ENCODE measurements at regions not wholly inside any gene's neighbourhood (a gene's known extent, or its start where the extent isn't known, plus 50 kb on each side); places are given as distances from the start of the nearest gene placed in this dataset.

DNA sequence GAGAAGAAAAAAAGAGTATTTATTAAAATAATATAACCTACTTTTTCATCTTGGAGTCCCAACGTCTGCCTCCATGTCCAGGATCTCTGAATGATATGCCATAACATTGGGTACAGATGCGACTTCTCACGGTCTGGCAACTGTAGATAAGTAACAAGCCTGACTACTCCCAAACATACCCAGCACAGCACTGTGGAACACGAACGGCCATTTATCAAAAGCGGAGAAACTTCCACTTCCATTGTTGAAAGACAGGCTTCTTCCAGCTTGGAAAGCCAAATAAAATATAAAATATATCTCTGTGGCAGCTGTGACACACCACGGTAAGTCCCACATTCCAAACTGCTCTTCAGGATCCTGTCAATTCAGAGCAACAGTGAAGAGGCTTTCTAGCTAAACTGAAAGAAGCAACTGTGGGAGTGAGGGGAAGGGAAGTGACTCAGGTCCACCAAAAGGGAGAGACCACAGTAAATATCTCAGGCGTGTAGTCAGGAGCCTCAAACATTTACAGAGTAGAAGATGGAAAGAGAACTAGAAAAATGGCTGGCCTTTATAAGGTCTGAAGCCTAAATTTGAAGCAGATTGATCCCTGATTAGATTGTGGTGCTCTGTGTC is 331.7 kb downstream of the LIG4 start:
- RAD21 ChIA-PET (ENCODE audit: low non-redundant PET in 1 of 2, low total read pairs in 2 of 2, uncharacterized antibody in 2 of 2, unreplicated experiment in 2 of 2): no interaction called here
- Histone ChIP-seq H3K4me2 (ENCODE audit: low read length) (no peak overlapping the region), H3K9me3 (ENCODE audit: control insufficient read depth in 1 of 2, insufficient read depth in 1 of 2, low read depth in 1 of 2, low read length in 2 of 2) (peaks cover 0 to 23% of the 10 kb centered on the region in 2 experiments; a peak in 2 of 4 replicates), H3K9ac (ENCODE audit: low read length) (no peak overlapping the region), H3K4me3 (replicated peaks in 1 of 2; ENCODE audit: low read depth in 1 of 2, low read length in 2 of 2) (no peak overlapping the region), H3K79me2 (ENCODE audit: insufficient read depth, low read length) (no peaks in the 10 kb centered on the region), H3K4me1 (ENCODE audit: control insufficient read depth in 1 of 2, insufficient read depth in 2 of 2, low read length in 2 of 2) (no peaks in the 10 kb centered on the region), H3K27ac (ENCODE audit: low read depth, low read length) (no peak overlapping the region), H3K36me3 (ENCODE audit: control insufficient read depth in 1 of 2, insufficient read depth in 2 of 2, low read length in 2 of 2) (no peaks in the 10 kb centered on the region), H3K27me3 (ENCODE audit: insufficient read depth, low read length) (no peaks in the 10 kb centered on the region), H2AFZ (ENCODE audit: low read depth, low read length, poor library complexity, severe bottlenecking) (no peak overlapping the region), H4K20me1 (ENCODE audit: insufficient read depth) (no peaks in the 10 kb centered on the region), H3K9me2 (ENCODE audit: insufficient read depth) (no peaks in the 10 kb centered on the region)
- POLR2A ChIA-PET: no interaction called here
- DNase-seq (ENCODE audit: low read depth, low spot score) (no peak), ATAC-seq (no peak)
- CTCF ChIA-PET: no interaction called here
- intact Hi-C loops (cut with micrococcal nuclease): no loop called here
- no TSS peak for BruUV-seq (replicated peaks)
- TF ChIP-seq EGR1 (IDR thresholded peaks at IDR 0.05; ENCODE audit: low read depth) (no peak), FOSL1 (IDR thresholded peaks at IDR 0.05; ENCODE audit: low read depth) (no peak), CBX3 (IDR thresholded peaks at IDR 0.05; ENCODE audit: low read depth) (no peak), JUND (IDR thresholded peaks at IDR 0.05) (no peak), ZNF274 (IDR thresholded peaks at IDR 0.05; ENCODE audit: low read depth, low read length) (no peak), TCF7L2 (IDR thresholded peaks at IDR 0.05; ENCODE audit: borderline replicate concordance, extremely low read depth, insufficient read depth, insufficient read length) (no peak), YY1 (IDR thresholded peaks at IDR 0.05; ENCODE audit: extremely low read depth, insufficient replicate concordance, low read depth, low read length) (no peak), ELF1 (IDR thresholded peaks at IDR 0.05; ENCODE audit: borderline replicate concordance, low read depth) (no peak), SRF (IDR thresholded peaks at IDR 0.05; ENCODE audit: low read depth) (no peak), ZFX (IDR thresholded peaks at IDR 0.05) (no peak)
- TF ChIP-seq, protein P1, sequence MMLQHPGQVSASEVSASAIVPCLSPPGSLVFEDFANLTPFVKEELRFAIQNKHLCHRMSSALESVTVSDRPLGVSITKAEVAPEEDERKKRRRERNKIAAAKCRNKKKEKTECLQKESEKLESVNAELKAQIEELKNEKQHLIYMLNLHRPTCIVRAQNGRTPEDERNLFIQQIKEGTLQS (IDR thresholded peaks at IDR 0.05): no peak
- TF ChIP-seq, protein P2, sequence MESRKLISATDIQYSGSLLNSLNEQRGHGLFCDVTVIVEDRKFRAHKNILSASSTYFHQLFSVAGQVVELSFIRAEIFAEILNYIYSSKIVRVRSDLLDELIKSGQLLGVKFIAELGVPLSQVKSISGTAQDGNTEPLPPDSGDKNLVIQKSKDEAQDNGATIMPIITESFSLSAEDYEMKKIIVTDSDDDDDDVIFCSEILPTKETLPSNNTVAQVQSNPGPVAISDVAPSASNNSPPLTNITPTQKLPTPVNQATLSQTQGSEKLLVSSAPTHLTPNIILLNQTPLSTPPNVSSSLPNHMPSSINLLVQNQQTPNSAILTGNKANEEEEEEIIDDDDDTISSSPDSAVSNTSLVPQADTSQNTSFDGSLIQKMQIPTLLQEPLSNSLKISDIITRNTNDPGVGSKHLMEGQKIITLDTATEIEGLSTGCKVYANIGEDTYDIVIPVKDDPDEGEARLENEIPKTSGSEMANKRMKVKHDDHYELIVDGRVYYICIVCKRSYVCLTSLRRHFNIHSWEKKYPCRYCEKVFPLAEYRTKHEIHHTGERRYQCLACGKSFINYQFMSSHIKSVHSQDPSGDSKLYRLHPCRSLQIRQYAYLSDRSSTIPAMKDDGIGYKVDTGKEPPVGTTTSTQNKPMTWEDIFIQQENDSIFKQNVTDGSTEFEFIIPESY (IDR thresholded peaks at IDR 0.05; ENCODE audit: extremely low read depth, insufficient replicate concordance, low read length): no peak
- TF ChIP-seq, protein P3, sequence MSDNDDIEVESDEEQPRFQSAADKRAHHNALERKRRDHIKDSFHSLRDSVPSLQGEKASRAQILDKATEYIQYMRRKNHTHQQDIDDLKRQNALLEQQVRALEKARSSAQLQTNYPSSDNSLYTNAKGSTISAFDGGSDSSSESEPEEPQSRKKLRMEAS (IDR thresholded peaks at IDR 0.05): no peak
